ENCODE measurements at regions not wholly inside any gene's neighbourhood (a gene's known extent, or its start where the extent isn't known, plus 50 kb on each side); places are given as distances from the start of the nearest gene placed in this dataset.

DNA sequence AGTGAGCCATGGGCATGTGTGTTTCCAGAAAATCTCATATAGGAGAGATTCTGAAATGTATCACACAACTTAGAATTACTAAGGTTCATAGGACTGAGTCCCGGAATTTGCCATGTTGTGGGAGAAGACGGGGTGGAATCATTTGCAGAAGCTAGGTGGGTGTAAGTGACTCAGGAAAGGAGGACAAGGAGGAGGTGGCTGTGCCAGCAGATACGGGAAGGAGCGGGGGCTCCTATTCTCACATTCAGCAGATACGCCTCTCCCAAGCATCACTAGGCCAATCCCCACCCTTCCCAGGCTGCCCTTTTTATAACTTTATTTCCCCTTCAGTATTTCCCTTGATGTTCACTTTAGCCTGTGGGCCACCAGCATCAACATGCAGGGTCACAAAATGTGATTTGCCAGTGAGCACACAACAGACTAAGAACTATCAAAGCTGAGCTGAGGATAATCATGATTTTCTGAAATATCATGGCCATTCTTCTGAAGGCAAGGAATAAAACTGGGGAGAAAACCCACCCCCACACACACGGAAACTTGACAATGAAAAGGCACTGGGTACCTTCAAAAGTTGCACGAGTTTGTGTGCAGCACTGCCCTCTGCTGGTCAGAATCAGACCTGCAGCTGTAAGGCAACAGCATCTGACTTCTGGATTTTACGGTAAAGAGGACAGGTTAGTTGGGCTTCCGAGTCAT is 133.2 kb downstream of the MTX3 start:
- DNase-seq (ENCODE audit: low read depth in 1 of 2, low spot score in 1 of 2) = peak; percentile 68 to 69
- TF ChIP-seq, protein P1, sequence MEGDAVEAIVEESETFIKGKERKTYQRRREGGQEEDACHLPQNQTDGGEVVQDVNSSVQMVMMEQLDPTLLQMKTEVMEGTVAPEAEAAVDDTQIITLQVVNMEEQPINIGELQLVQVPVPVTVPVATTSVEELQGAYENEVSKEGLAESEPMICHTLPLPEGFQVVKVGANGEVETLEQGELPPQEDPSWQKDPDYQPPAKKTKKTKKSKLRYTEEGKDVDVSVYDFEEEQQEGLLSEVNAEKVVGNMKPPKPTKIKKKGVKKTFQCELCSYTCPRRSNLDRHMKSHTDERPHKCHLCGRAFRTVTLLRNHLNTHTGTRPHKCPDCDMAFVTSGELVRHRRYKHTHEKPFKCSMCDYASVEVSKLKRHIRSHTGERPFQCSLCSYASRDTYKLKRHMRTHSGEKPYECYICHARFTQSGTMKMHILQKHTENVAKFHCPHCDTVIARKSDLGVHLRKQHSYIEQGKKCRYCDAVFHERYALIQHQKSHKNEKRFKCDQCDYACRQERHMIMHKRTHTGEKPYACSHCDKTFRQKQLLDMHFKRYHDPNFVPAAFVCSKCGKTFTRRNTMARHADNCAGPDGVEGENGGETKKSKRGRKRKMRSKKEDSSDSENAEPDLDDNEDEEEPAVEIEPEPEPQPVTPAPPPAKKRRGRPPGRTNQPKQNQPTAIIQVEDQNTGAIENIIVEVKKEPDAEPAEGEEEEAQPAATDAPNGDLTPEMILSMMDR (IDR thresholded peaks at IDR 0.05; ENCODE audit: low read depth, low read length) = peak; percentile 97
- Histone ChIP-seq H3K4me3 (no peak overlapping the region), H3K27ac (no peak overlapping the region), H3K36me3 (no peaks in the 10 kb centered on the region), H3K4me1 (ENCODE audit: low read depth) (peaks cover 6% of the 10 kb centered on the region), H3K27me3 (no peaks in the 10 kb centered on the region), H3K9me3 (ENCODE audit: low read depth) (no peaks in the 10 kb centered on the region)

DNA sequence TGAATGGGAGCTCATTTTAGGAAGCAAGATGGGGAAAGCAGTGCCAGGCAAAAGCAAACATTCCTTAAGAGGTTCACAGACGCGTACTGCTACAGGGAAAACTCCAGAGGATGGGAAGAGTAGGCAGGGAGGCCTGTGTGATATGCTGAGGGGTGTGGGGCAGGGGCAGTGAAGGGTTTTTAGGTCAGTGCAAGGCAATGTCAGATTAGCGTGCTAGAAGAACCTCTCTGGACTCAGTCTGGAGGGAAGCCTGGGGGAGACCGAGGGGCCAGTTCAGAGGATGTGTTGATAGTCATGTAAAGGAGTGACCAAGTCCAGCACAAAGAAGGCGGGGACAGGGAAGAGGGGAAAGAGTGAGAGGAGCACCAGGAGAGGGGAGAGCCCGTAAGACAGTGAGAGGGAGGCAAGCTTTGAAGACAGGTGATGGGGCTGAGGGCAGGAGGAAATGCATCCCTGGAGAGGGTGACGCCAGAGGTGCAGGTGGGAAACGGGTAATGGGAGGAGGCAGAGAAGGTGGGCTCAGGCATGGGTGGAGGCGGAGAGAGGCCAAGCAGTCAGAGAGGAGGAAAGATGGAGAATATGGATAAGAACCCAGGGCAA is 134.5 kb downstream of the MTX3 start:
- H3K9me3 ChIP-seq (ENCODE audit: low read depth) = no peaks in the 10 kb centered on the region
- DNase-seq (ENCODE audit: low read depth in 1 of 2, low spot score in 1 of 2) = no peak
- no peaks in the 10 kb centered on the region for H3K36me3 ChIP-seq
- H3K4me1 ChIP-seq (ENCODE audit: low read depth) = peaks cover 9% of the 10 kb centered on the region
- H3K27me3 ChIP-seq = no peaks in the 10 kb centered on the region
- H3K27ac ChIP-seq = no peak overlapping the region
- no peak overlapping the region for H3K4me3 ChIP-seq
- TF ChIP-seq, protein P1 (IDR thresholded peaks at IDR 0.05; ENCODE audit: low read depth, low read length) = no peak

DNA sequence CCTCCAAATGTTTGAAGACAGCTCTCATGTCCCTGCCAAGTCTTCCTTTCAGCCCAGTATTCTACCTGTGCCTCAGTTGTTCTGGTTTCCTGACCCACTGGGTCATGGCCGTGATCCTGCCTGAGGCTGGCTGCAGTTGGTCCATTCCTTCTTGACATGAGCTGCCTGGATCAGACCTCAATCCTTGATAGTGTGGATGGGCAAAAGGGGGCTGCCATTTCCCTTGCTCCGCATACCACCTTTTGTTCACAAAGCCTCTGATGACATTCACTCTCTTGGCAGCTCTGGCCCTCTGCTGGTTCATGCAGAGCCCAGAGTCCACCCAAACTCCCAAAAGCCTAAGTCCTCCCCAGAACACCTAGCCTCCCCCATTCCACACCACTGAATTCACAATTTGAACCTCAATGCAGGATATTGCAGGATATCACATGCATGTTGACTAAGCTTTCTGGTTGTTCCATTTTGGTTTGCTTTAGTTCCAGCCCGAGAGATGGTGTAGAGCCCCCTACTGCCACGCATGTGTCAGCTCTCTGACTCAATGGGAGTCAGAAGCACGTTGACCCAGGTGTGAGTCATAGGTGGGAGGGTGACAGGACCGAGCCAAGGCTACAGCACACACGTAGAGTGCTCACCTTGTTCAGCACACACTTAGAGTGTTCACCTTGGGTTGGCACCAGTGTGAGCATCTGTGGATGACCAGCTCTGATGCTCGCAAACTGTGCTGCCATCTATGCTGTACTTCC is 137.2 kb downstream of the MTX3 start:
- H3K4me3 ChIP-seq = no peak overlapping the region
- DNase-seq (ENCODE audit: low read depth in 1 of 2, low spot score in 1 of 2) = peak in 1 of 2 donors; percentile 6
- no peaks in the 10 kb centered on the region for H3K27me3 ChIP-seq
- no peaks in the 10 kb centered on the region for H3K36me3 ChIP-seq
- H3K4me1 ChIP-seq (ENCODE audit: low read depth) = peaks cover 6% of the 10 kb centered on the region
- no peak overlapping the region for H3K27ac ChIP-seq
- H3K9me3 ChIP-seq (ENCODE audit: low read depth) = no peaks in the 10 kb centered on the region
- TF ChIP-seq, protein P1 (IDR thresholded peaks at IDR 0.05; ENCODE audit: low read depth, low read length) = no peak

DNA sequence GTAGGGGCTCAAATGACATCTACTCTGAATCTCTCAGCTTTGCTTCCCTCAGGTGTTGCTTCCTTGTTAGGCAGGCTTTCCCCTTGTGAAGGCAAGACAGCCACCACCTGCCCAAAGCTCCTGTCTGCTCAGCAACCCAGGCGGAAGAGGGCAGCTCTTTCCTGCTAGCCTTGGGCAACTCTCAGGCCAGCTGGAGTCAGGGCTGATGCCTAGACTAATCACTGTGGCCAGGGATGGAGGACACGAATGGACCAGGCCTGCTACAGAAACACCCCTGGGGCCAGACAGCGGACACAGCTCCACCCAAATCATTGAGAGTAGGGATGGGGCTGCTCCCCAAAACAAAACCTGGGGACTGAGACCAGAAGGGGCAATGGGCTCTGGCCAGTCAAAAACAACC is 138.0 kb downstream of the MTX3 start:
- H3K9me3 ChIP-seq (ENCODE audit: low read depth) = no peaks in the 10 kb centered on the region
- no peaks in the 10 kb centered on the region for H3K36me3 ChIP-seq
- TF ChIP-seq, protein P1 (IDR thresholded peaks at IDR 0.05; ENCODE audit: low read depth, low read length) = no peak
- no peaks in the 10 kb centered on the region for H3K27me3 ChIP-seq
- no peak overlapping the region for H3K27ac ChIP-seq
- DNase-seq (ENCODE audit: low read depth in 1 of 2, low spot score in 1 of 2) = no peak
- H3K4me1 ChIP-seq (ENCODE audit: low read depth) = peaks cover 6% of the 10 kb centered on the region
- no peak overlapping the region for H3K4me3 ChIP-seq

GRCh38 chr5:79851391-79851863 is 139.6 kb downstream of the MTX3 start:
- DNase-seq (ENCODE audit: low read depth in 1 of 2, low spot score in 1 of 2) = peak in 1 of 2 donors; percentile 12
- Histone ChIP-seq H3K4me1 (ENCODE audit: low read depth) (peaks cover 6% of the 10 kb centered on the region), H3K4me3 (no peak overlapping the region), H3K9me3 (ENCODE audit: low read depth) (no peaks in the 10 kb centered on the region), H3K27ac (no peak overlapping the region), H3K27me3 (no peaks in the 10 kb centered on the region), H3K36me3 (no peaks in the 10 kb centered on the region)
- TF ChIP-seq, protein P1 (IDR thresholded peaks at IDR 0.05; ENCODE audit: low read depth, low read length) = no peak
